HEK293 (cell line): ENCODE measurements at regions not wholly inside any gene's neighbourhood (a gene's known extent, or its start where the extent isn't known, plus 50 kb on each side); places are given as distances from the start of the nearest gene placed in this dataset.

Source experiments
- CTCF ChIA-PET: fragments of 350-600 bp; formaldehyde crosslinking; extraction: SDS; loops from one replicate; lab custom pipeline; 2021; ENCODE audit warnings: antibody characterized with exemption; lab: Yijun Ruan, JAX
- POLR2A ChIA-PET: fragments of 300-600 bp; formaldehyde crosslinking; extraction: SDS; loops from one replicate; lab custom pipeline; 2020; ENCODE audit warnings: antibody characterized with exemption, inconsistent platforms; lab: Yijun Ruan, JAX
- H3K27ac ChIP-seq: fragments of 200-500 bp; sonication (Bioruptor generic); 2 replicates; pipeline ENCODE4 v1.5.1; 2014; ENCODE audit warnings: low read depth, low read length, control low read depth, inconsistent platforms; ENCODE audit errors: extremely low read depth
- H3K36me3 ChIP-seq, 2 experiments: fragments of 200-500 bp in 1 of 2; sonication (Bioruptor generic) in 1 of 2; 1 replicate in 1 of 2; 2 replicates in 1 of 2; pipeline ENCODE4 v1.5.1; 2014 to 2017; ENCODE audit warnings: inconsistent platforms in 2 of 2, low read length in 2 of 2; ENCODE audit not compliant: control insufficient read depth in 2 of 2, insufficient read depth in 1 of 2
- H3K4me1 ChIP-seq: fragments of 200-500 bp; sonication (Bioruptor generic); 2 replicates; pipeline ENCODE4 v1.5.1; 2014; ENCODE audit warnings: mild to moderate bottlenecking, low read length, inconsistent platforms; ENCODE audit not compliant: control insufficient read depth, insufficient read depth
- H3K4me3 ChIP-seq: 2 replicates; pipeline ENCODE4 v1.5.1; 2011; ENCODE audit warnings: low read depth, mild to moderate bottlenecking, control low read depth, low read length, moderate library complexity
- H3K9me3 ChIP-seq: fragments of 200-500 bp; sonication (Bioruptor generic); 2 replicates; pipeline ENCODE4 v1.5.1; 2014; ENCODE audit warnings: low read depth, low read length, inconsistent platforms; ENCODE audit not compliant: control insufficient read depth, insufficient read depth
- GFI1B ChIP-seq: fragments of 450-650 bp; formaldehyde crosslinking; IDR thresholded peaks from 2 replicates; pipeline ENCODE4 v1.5.1; 2016; ENCODE audit warnings: missing biosample characterization, missing genetic modification characterization
- GLI2 ChIP-seq: fragments of 450-650 bp; formaldehyde crosslinking; IDR thresholded peaks from 2 replicates; pipeline ENCODE4; 2017; ENCODE audit warnings: missing biosample characterization, missing genetic modification characterization, low read depth, borderline replicate concordance
- KLF16 ChIP-seq: fragments of 450-650 bp; formaldehyde crosslinking; IDR thresholded peaks from 2 replicates; pipeline ENCODE4 v1.5.1; 2017; ENCODE audit warnings: missing biosample characterization, missing genetic modification characterization
- MZF1 ChIP-seq: fragments of 450-650 bp; formaldehyde crosslinking; IDR thresholded peaks from 2 replicates; pipeline ENCODE4 v1.5.1; 2017; ENCODE audit warnings: missing biosample characterization, missing genetic modification characterization, borderline replicate concordance
- ZFP69B ChIP-seq: fragments of 450-650 bp; formaldehyde crosslinking; IDR thresholded peaks from 2 replicates; pipeline ENCODE4 v1.5.1; 2016; ENCODE audit warnings: missing biosample characterization, missing genetic modification characterization
- ZNF394 ChIP-seq: fragments of 450-650 bp; formaldehyde crosslinking; IDR thresholded peaks from 2 replicates; pipeline ENCODE4 v1.5.1; 2016; ENCODE audit warnings: missing biosample characterization, missing genetic modification characterization, mild to moderate bottlenecking, moderate library complexity, borderline replicate concordance
- ZNF623 ChIP-seq: fragments of 450-650 bp; formaldehyde crosslinking; IDR thresholded peaks from 2 replicates; pipeline ENCODE4 v1.5.1; 2016; ENCODE audit warnings: missing biosample characterization, missing genetic modification characterization
- ZNF658 ChIP-seq: fragments of 450-650 bp; formaldehyde crosslinking; IDR thresholded peaks from 2 replicates; pipeline ENCODE4; 2016; ENCODE audit warnings: missing biosample characterization, missing genetic modification characterization
- ZNF670 ChIP-seq: fragments of 450-650 bp; formaldehyde crosslinking; IDR thresholded peaks from 2 replicates; pipeline ENCODE4 v1.5.1; 2016; ENCODE audit warnings: missing biosample characterization, missing genetic modification characterization, low read depth
- ZNF792 ChIP-seq: fragments of 450-650 bp; formaldehyde crosslinking; IDR thresholded peaks from 2 replicates; pipeline ENCODE4 v1.5.1; 2016; ENCODE audit warnings: missing biosample characterization, missing genetic modification characterization
- ZSCAN16 ChIP-seq: fragments of 450-650 bp; formaldehyde crosslinking; IDR thresholded peaks from 2 replicates; pipeline ENCODE4 v1.5.1; 2016; ENCODE audit warnings: missing biosample characterization, missing genetic modification characterization
- TF ChIP-seq, protein P1 (sequence below): fragments of 450-650 bp; formaldehyde crosslinking; IDR thresholded peaks from 2 replicates; pipeline ENCODE4 v1.5.1; 2016; ENCODE audit warnings: missing biosample characterization, missing genetic modification characterization, borderline replicate concordance
- TF ChIP-seq, protein P2 (sequence below): fragments of 450-650 bp; formaldehyde crosslinking; IDR thresholded peaks from 2 replicates; pipeline ENCODE4 v1.5.1; 2016; ENCODE audit warnings: missing biosample characterization, missing genetic modification characterization
- TF ChIP-seq, protein P3 (sequence below): fragments of 450-650 bp; formaldehyde crosslinking; IDR thresholded peaks from 2 replicates; pipeline ENCODE4 v1.5.1; 2016; ENCODE audit warnings: missing biosample characterization, missing genetic modification characterization
- TF ChIP-seq, protein P4 (sequence below): IDR thresholded peaks from 2 replicates; pipeline ENCODE4 v1.6.1; 2011; ENCODE audit warnings: mild to moderate bottlenecking, low read depth, low read length, borderline replicate concordance

- TF ChIP-seq, protein P1, sequence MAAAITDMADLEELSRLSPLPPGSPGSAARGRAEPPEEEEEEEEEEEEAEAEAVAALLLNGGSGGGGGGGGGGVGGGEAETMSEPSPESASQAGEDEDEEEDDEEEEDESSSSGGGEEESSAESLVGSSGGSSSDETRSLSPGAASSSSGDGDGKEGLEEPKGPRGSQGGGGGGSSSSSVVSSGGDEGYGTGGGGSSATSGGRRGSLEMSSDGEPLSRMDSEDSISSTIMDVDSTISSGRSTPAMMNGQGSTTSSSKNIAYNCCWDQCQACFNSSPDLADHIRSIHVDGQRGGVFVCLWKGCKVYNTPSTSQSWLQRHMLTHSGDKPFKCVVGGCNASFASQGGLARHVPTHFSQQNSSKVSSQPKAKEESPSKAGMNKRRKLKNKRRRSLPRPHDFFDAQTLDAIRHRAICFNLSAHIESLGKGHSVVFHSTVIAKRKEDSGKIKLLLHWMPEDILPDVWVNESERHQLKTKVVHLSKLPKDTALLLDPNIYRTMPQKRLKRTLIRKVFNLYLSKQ (tag by site-specific recombination): no peak
Measured at GRCh38 chr12:116656306-116656705, 81.6 kb downstream of the SPRING1 start (continued).

- Histone ChIP-seq H3K36me3 (no peaks in the 10 kb centered on the region), H3K9me3 (no peaks in the 10 kb centered on the region), H3K4me3 (no peak overlapping the region), H3K4me1 (no peaks in the 10 kb centered on the region), H3K27ac (no peak overlapping the region)
- ChIA-PET CTCF (interaction anchor here (0.7 kb wide), 1 partner anchor 230 kb away, joined by 9 read pairs; no protein-coding TSS in a partner anchor), POLR2A (no interaction called here)
- TF ChIP-seq ZNF658 (tag by site-specific recombination) (no peak), GFI1B (tag by site-specific recombination) (no peak), ZNF623 (no peak), ZNF670 (tag by site-specific recombination) (no peak), MZF1 (tag by site-specific recombination) (no peak), GLI2 (tag by site-specific recombination) (no peak), ZSCAN16 (tag by site-specific recombination) (no peak), ZNF792 (tag by site-specific recombination) (no peak)
- TF ChIP-seq, protein P2, sequence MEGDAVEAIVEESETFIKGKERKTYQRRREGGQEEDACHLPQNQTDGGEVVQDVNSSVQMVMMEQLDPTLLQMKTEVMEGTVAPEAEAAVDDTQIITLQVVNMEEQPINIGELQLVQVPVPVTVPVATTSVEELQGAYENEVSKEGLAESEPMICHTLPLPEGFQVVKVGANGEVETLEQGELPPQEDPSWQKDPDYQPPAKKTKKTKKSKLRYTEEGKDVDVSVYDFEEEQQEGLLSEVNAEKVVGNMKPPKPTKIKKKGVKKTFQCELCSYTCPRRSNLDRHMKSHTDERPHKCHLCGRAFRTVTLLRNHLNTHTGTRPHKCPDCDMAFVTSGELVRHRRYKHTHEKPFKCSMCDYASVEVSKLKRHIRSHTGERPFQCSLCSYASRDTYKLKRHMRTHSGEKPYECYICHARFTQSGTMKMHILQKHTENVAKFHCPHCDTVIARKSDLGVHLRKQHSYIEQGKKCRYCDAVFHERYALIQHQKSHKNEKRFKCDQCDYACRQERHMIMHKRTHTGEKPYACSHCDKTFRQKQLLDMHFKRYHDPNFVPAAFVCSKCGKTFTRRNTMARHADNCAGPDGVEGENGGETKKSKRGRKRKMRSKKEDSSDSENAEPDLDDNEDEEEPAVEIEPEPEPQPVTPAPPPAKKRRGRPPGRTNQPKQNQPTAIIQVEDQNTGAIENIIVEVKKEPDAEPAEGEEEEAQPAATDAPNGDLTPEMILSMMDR (tag by site-specific recombination): no peak
- TF ChIP-seq, protein P3, sequence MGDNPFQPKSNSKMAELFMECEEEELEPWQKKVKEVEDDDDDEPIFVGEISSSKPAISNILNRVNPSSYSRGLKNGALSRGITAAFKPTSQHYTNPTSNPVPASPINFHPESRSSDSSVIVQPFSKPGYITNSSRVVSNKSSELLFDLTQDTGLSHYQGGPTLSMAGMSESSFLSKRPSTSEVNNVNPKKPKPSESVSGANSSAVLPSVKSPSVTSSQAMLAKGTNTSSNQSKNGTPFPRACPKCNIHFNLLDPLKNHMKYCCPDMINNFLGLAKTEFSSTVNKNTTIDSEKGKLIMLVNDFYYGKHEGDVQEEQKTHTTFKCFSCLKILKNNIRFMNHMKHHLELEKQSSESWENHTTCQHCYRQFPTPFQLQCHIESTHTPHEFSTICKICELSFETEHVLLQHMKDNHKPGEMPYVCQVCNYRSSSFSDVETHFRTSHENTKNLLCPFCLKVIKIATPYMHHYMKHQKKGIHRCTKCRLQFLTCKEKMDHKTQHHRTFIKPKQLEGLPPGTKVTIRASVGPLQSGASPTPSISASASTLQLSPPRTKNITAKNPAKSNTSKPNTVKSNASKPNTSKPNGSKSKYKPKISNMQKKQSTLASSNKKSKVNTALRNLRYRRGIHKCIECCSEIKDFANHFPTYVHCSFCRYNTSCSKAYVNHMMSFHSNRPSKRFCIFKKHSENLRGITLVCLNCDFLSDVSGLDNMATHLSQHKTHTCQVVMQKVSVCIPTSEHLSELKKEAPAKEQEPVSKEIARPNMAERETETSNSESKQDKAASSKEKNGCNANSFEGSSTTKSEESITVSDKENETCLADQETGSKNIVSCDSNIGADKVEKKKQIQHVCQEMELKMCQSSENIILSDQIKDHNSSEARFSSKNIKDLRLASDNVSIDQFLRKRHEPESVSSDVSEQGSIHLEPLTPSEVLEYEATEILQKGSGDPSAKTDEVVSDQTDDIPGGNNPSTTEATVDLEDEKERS (tag by site-specific recombination): no peak
Measured at GRCh38 chr12:116654226-116654743, 83.6 kb downstream of the SPRING1 start.

- Histone ChIP-seq H3K4me1 (no peaks in the 10 kb centered on the region), H3K4me3 (no peak overlapping the region), H3K27ac (no peak overlapping the region), H3K36me3 (no peaks in the 10 kb centered on the region), H3K9me3 (no peaks in the 10 kb centered on the region)
- ChIA-PET CTCF (no interaction called here), POLR2A (no interaction called here)
- TF ChIP-seq, protein P4, sequence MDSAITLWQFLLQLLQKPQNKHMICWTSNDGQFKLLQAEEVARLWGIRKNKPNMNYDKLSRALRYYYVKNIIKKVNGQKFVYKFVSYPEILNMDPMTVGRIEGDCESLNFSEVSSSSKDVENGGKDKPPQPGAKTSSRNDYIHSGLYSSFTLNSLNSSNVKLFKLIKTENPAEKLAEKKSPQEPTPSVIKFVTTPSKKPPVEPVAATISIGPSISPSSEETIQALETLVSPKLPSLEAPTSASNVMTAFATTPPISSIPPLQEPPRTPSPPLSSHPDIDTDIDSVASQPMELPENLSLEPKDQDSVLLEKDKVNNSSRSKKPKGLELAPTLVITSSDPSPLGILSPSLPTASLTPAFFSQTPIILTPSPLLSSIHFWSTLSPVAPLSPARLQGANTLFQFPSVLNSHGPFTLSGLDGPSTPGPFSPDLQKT: no peak
- TF ChIP-seq GLI2 (tag by site-specific recombination): no peak
- TF ChIP-seq ZNF394 (tag by site-specific recombination): no peak
- no peak for TF ChIP-seq KLF16 (tag by site-specific recombination)
- TF ChIP-seq ZFP69B (tag by site-specific recombination): no peak
Measured at GRCh38 chr12:116651089-116651488, 86.8 kb downstream of the SPRING1 start.
